GM12874 (cell line): ENCODE measurements at regions not wholly inside any gene's neighbourhood (a gene's known extent, or its start where the extent isn't known, plus 50 kb on each side); places are given as distances from the start of the nearest gene placed in this dataset.

Experiments used
- CTCF ChIP-seq: IDR thresholded peaks from 2 replicates; pipeline ENCODE4 v1.5.1; 2011; ENCODE audit warnings: low read depth, mild to moderate bottlenecking, control low read depth, low read length, moderate library complexity; ENCODE audit not compliant: insufficient read depth

GRCh38 chr20:56859039-56859800, 230.1 kb downstream of the TFAP2C start:
- no peak for TF ChIP-seq CTCF

GRCh38 chr20:56859801-56860261, 230.7 kb downstream of the TFAP2C start:
- TF ChIP-seq CTCF = no peak

- no peak for TF ChIP-seq CTCF
Measured at GRCh38 chr20:56860413-56860812, 231.3 kb downstream of the TFAP2C start.

- no peak for TF ChIP-seq CTCF
Measured at GRCh38 chr20:56861590-56861989, 232.5 kb downstream of the TFAP2C start.

GRCh38 chr20:56865055-56865454, 235.9 kb downstream of the TFAP2C start:
- no peak for TF ChIP-seq CTCF

- no peak for TF ChIP-seq CTCF
Measured at GRCh38 chr20:56867128-56867527, 238.0 kb downstream of the TFAP2C start.

- TF ChIP-seq CTCF = no peak
Measured at GRCh38 chr20:56868746-56869145, 239.6 kb downstream of the TFAP2C start.

GRCh38 chr20:56870271-56870670, 241.2 kb downstream of the TFAP2C start:
- TF ChIP-seq CTCF = no peak
